ENCODE measurements at regions not wholly inside any gene's neighbourhood (a gene's known extent, or its start where the extent isn't known, plus 50 kb on each side); places are given as distances from the start of the nearest gene placed in this dataset.

DNA sequence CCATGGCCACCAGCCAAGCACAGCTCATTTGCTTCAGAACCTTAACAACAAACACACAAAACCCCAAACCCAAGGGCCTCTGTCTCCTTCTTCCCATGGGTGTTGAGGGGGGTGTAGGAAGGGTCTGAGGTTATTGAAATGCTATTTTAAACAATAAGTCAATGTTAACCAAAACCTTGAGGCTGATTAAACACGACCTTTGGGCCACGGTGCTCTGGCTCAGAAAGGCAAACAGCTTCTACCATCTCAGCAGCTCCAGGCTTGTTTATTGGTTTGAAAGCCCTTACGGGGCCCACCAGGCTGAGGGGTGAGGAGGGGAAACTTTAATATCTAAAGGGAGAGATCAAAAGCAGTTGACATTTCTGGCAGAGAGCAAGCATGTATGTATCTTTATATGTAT is 185.7 kb upstream of the IRX6 start:
- no peak for DNase-seq (ENCODE audit: low read depth)
- TF ChIP-seq, protein P1, sequence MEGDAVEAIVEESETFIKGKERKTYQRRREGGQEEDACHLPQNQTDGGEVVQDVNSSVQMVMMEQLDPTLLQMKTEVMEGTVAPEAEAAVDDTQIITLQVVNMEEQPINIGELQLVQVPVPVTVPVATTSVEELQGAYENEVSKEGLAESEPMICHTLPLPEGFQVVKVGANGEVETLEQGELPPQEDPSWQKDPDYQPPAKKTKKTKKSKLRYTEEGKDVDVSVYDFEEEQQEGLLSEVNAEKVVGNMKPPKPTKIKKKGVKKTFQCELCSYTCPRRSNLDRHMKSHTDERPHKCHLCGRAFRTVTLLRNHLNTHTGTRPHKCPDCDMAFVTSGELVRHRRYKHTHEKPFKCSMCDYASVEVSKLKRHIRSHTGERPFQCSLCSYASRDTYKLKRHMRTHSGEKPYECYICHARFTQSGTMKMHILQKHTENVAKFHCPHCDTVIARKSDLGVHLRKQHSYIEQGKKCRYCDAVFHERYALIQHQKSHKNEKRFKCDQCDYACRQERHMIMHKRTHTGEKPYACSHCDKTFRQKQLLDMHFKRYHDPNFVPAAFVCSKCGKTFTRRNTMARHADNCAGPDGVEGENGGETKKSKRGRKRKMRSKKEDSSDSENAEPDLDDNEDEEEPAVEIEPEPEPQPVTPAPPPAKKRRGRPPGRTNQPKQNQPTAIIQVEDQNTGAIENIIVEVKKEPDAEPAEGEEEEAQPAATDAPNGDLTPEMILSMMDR (IDR thresholded peaks at IDR 0.05; ENCODE audit: control insufficient read depth, extremely low read depth, insufficient read depth), result no peak
- no peak overlapping the region for H3K4me3 ChIP-seq (ENCODE audit: low read depth, low read length)

DNA sequence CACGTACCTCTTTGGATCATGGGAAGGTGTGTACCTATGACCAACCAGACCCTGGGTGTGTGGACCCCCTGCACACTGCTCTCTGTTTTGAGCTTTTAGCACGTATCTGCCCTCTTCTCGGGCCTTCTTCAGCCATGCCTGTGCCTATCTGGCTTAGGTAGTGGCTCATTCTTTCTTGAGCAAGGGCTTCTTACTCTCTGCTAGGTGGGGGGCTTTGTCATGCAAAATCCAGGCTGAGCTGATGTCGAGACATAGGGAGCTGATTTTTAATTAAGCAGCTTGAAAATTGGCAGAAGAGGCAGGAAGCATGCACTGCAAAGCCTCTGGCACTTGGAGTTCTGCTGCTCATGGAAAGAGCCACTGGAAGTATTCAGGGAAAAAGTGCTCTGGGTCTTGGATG is 181.6 kb upstream of the IRX6 start:
- no peak for DNase-seq (ENCODE audit: low read depth)
- no peak overlapping the region for H3K4me3 ChIP-seq (ENCODE audit: low read depth, low read length)
- TF ChIP-seq, protein P1 (IDR thresholded peaks at IDR 0.05; ENCODE audit: control insufficient read depth, extremely low read depth, insufficient read depth), result no peak

DNA sequence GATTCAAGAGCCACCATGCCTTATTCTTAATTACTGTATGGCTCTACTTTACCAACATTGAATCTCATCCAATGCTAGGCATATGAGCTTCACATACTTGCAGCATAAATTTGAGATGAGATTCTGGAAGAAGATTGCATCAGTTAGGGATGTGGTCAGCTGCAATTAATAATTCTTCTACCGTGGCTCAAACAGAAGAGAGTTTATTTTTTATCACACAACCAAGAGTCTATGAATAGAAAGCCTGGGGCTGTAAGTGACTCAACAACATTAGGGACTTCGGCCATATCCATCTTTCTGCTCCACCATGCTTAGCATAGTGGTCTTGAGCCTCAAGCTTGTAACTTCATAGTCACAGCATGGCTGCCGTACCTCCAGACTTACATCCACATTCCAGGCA is 179.4 kb upstream of the IRX6 start:
- DNase-seq (ENCODE audit: low read depth), result no peak

DNA sequence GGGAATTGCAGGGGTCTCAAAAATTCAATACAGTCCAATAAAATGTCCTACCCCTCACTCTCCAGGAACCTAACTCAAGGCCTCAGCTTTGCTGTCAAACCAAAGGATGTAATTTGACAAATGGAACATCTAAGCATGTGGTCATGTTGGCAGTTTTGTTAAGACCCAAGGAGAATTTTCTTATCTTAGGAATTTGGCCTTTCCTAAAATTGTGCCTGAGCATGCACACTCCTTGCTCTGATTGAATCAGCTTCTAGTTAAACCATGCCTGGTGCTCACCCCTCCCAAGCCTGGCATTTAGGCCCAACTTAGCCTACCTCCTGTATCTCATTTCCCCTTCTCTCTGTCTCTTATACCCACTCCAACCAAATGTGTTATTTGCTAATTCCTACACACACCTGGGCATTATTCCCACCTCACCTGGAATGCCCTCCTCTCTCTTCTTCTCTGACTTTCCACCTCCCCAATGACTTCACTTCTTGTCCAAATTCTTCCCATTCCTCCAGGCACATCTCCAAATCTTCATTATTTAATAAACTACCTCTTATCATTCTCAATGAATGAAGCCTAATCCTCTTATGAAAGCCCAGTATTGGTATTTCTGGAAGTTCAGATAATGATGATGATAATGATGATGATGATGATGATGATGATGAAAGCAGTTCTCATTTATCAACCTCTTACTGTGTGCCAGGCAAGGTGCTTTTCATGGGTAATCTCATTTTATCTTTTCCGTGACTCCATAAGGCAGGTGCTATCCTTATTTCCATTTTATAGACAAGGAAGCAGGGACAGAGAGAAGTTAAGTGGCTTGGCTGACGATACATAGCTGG is 178.0 kb upstream of the IRX6 start:
- DNase-seq (ENCODE audit: low read depth), result no peak
- no peak overlapping the region for H3K4me3 ChIP-seq (ENCODE audit: low read depth, low read length)
- TF ChIP-seq, protein P1 (IDR thresholded peaks at IDR 0.05; ENCODE audit: control insufficient read depth, extremely low read depth, insufficient read depth), result no peak

More for the DNA sequence above, 179.4 kb upstream of the IRX6 start:
- H3K4me3 ChIP-seq (ENCODE audit: low read depth, low read length), result no peak overlapping the region
- TF ChIP-seq, protein P1 (IDR thresholded peaks at IDR 0.05; ENCODE audit: control insufficient read depth, extremely low read depth, insufficient read depth), result no peak

DNA sequence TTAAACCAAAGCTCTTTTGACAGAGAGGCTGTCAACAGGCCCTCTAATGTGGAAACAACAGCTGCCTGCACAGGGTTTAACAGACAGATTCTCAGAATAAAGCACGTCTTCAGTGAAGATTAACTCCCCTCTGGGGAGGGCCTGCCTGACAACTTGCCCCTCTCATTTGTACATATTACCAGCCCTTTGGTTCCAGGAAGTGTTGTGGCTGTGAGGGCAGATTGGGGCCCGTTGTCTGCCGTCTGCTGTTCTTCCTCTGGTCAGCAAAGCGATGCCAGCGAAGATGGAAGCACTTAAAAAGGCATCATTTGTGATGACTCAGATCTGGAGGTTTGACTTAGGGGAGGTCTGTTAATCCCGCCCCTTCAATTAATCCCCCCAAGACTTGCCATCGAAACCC is 177.0 kb upstream of the IRX6 start:
- no peak overlapping the region for H3K4me3 ChIP-seq (ENCODE audit: low read depth, low read length)
- TF ChIP-seq, protein P1 (IDR thresholded peaks at IDR 0.05; ENCODE audit: control insufficient read depth, extremely low read depth, insufficient read depth), result no peak
- no peak for DNase-seq (ENCODE audit: low read depth)

DNA sequence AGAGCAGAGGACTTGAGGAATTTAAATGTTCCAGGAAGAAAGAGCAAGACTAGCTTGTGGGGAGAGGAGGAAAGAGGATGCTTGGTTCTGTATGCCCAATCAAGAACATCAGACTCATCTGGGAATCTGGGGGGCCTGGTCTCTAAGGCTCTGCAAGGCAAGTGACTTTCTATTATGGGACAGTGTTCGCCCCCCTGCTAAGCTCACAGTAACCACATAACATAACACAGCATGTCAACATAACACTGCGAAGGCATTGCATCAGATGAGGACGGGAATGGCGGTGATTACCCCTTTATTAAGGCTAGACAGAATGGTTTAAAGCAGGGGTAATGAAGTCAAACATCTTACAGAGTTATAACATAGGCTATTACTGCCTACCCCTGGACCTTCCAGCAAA is 176.6 kb upstream of the IRX6 start:
- TF ChIP-seq, protein P1 (IDR thresholded peaks at IDR 0.05; ENCODE audit: control insufficient read depth, extremely low read depth, insufficient read depth), result no peak
- H3K4me3 ChIP-seq (ENCODE audit: low read depth, low read length), result no peak overlapping the region
- no peak for DNase-seq (ENCODE audit: low read depth)

DNA sequence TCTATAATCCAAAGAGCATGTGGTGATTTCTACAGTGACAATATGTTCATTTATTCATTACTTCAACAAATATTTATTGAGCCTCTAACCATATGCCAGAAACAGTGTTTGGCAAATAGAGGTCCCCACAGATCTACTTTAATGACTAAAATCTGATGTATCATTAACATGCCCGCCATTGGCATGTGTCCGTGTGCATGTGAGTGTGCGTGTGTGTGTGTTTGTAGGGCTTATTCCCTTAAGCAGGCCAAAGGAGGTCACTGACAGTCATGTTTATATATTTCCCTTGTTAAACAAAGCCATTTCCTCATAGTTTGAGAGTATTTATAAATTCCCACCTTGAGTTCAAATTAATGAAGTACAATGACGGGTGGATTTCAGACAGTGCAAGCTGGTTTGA is 174.4 kb upstream of the IRX6 start:
- peak; percentile 2 for DNase-seq (ENCODE audit: low read depth)
- H3K4me3 ChIP-seq (ENCODE audit: low read depth, low read length), result no peak overlapping the region
- TF ChIP-seq, protein P1 (IDR thresholded peaks at IDR 0.05; ENCODE audit: control insufficient read depth, extremely low read depth, insufficient read depth), result no peak

Data from LNCaP clone FGC (cell line).